ENCODE measurements at regions not wholly inside any gene's neighbourhood (a gene's known extent, or its start where the extent isn't known, plus 50 kb on each side); places are given as distances from the start of the nearest gene placed in this dataset.
"Not testable (repeated sequence)": the region's sequence is repeated elsewhere in the genome, so short reads cannot be mapped to it uniquely, and the experiment has no call there.

- TF ChIP-seq CTCF (IDR thresholded peaks at IDR 0.05; ENCODE audit: extremely low read depth, missing control alignments) = no peak
These were observed 94.8 kb upstream of the CYRIA start for GRCh38 chr2:16760426-16760825.

GRCh38 chr2:16756831-16757644 is 91.4 kb upstream of the CYRIA start:
- peak; percentile 87 for TF ChIP-seq CTCF (IDR thresholded peaks at IDR 0.05; ENCODE audit: extremely low read depth, missing control alignments)
- DNase-seq (ENCODE audit: low spot score) = peak; percentile 74

More at GRCh38 chr2:16760426-16760825, 94.8 kb upstream of the CYRIA start:
- DNase-seq (ENCODE audit: low spot score) = no peak

GRCh38 chr2:16755442-16755841 is 89.8 kb upstream of the CYRIA start:
- no peak for DNase-seq (ENCODE audit: low spot score)
- TF ChIP-seq CTCF (IDR thresholded peaks at IDR 0.05; ENCODE audit: extremely low read depth, missing control alignments) = no peak

GRCh38 chr2:16753025-16753424 is 87.4 kb upstream of the CYRIA start:
- not testable (repeated sequence) for DNase-seq (ENCODE audit: low spot score)

GRCh38 chr2:16750925-16751214 is 85.2 kb upstream of the CYRIA start:
- DNase-seq (ENCODE audit: low spot score) = not testable (repeated sequence)

- no peak for TF ChIP-seq CTCF (IDR thresholded peaks at IDR 0.05; ENCODE audit: extremely low read depth, missing control alignments)
- DNase-seq (ENCODE audit: low spot score) = no peak
These were observed 84.7 kb upstream of the CYRIA start for GRCh38 chr2:16750175-16750924.

- not testable (repeated sequence) for DNase-seq (ENCODE audit: low spot score)
These were observed 83.1 kb upstream of the CYRIA start for GRCh38 chr2:16748511-16749266.

- no peak for TF ChIP-seq CTCF (IDR thresholded peaks at IDR 0.05; ENCODE audit: extremely low read depth, missing control alignments)
- no peak for DNase-seq (ENCODE audit: low spot score)
These were observed 82.1 kb upstream of the CYRIA start for GRCh38 chr2:16747689-16748088.

Measured in GM20000 (cell line).